IMR-90 (cell line): ENCODE measurements at regions not wholly inside any gene's neighbourhood (a gene's known extent, or its start where the extent isn't known, plus 50 kb on each side); places are given as distances from the start of the nearest gene placed in this dataset.

Source experiments
- ATAC-seq: fragments of 200-7000 bp; cut with Tn5 transposase; 2 replicates; pipeline ENCODE4 v1.9.1; 2020; ENCODE audit warnings: low read depth, mild to moderate bottlenecking, moderate library complexity
- BruUV-seq: library from RNA; stranded (reverse); fragments of 400-500 nt; replicated peaks from 2 replicates; lab custom pipeline; 2021; lab: Mats Ljungman, UMichigan
- CTCF ChIA-PET: fragments of 300-600 bp; formaldehyde crosslinking; extraction: SDS; loops from one replicate; lab custom pipeline; 2021; ENCODE audit warnings: antibody characterized with exemption; lab: Yijun Ruan, JAX
- POLR2A ChIA-PET: fragments of 300-600 bp; sonication (Branson Sonifier 250); formaldehyde crosslinking; loops from one replicate; lab custom pipeline; 2022; ENCODE audit warnings: antibody characterized with exemption; ENCODE audit not compliant: unreplicated experiment; lab: Charles Lee
- DNase-seq: peaks from one replicate; pipeline ENCODE4 v3.0.0; 2013
- H2AFZ ChIP-seq: replicated peaks from 2 replicates; pipeline ENCODE3; 2013; ENCODE audit warnings: low read length, mild to moderate bottlenecking; ENCODE audit not compliant: poor library complexity
- H2AK5ac ChIP-seq: 2 replicates; pipeline ENCODE4 v1.6.1; 2013; ENCODE audit warnings: low read depth, low read length, inconsistent platforms
- H2AK9ac ChIP-seq: replicated peaks from 2 replicates; pipeline ENCODE3; 2013; ENCODE audit warnings: mild to moderate bottlenecking, low read depth, low read length, moderate library complexity; ENCODE audit not compliant: poor library complexity
- H2BK120ac ChIP-seq: 2 replicates; pipeline ENCODE4 v1.6.1; 2013; ENCODE audit warnings: low read depth, low read length, inconsistent platforms
- H2BK15ac ChIP-seq: 3 replicates; pipeline ENCODE4 v1.6.1; 2013; ENCODE audit warnings: low read depth, low read length, inconsistent platforms
- H2BK20ac ChIP-seq: 2 replicates; pipeline ENCODE4 v1.6.1; 2013; ENCODE audit warnings: low read depth, mild to moderate bottlenecking, inconsistent platforms, low read length, moderate library complexity
- H2BK5ac ChIP-seq: 2 replicates; pipeline ENCODE4 v1.6.1; 2013; ENCODE audit warnings: mild to moderate bottlenecking, low read depth, low read length, inconsistent platforms; ENCODE audit not compliant: poor library complexity, severe bottlenecking
- H3K14ac ChIP-seq: replicated peaks from 2 replicates; pipeline ENCODE4 v1.6.1; 2013; ENCODE audit warnings: low read depth, low read length, inconsistent platforms
- H3K18ac ChIP-seq: 2 replicates; pipeline ENCODE4 v1.6.1; 2013; ENCODE audit warnings: low read depth, low read length, control low read depth
- H3K23ac ChIP-seq: 2 replicates; pipeline ENCODE4 v1.6.1; 2013; ENCODE audit warnings: low read depth, low read length, inconsistent platforms
- H3K27ac ChIP-seq: 2 replicates; pipeline ENCODE4 v1.5.1; 2013; ENCODE audit warnings: mild to moderate bottlenecking, control low read depth, low read length; ENCODE audit not compliant: insufficient read depth
- H3K27me3 ChIP-seq: 2 replicates; pipeline ENCODE4 v1.6.1; 2013; ENCODE audit warnings: low read length; ENCODE audit not compliant: control insufficient read depth, insufficient read depth
- H3K36me3 ChIP-seq: 2 replicates; pipeline ENCODE4 v1.6.1; 2013; ENCODE audit warnings: low read length, mixed read lengths; ENCODE audit not compliant: control insufficient read depth, insufficient read depth
- H3K4ac ChIP-seq: 2 replicates; pipeline ENCODE4 v1.6.1; 2013; ENCODE audit warnings: low read depth, low read length, inconsistent platforms
- H3K4me1 ChIP-seq: 2 replicates; pipeline ENCODE4 v1.6.1; 2013; ENCODE audit warnings: low read length, mixed read lengths; ENCODE audit not compliant: control insufficient read depth, insufficient read depth
- H3K4me2 ChIP-seq: 2 replicates; pipeline ENCODE4 v1.6.1; 2013; ENCODE audit warnings: low read depth, mild to moderate bottlenecking, control low read depth, low read length, moderate library complexity
- H3K4me3 ChIP-seq: 2 replicates; pipeline ENCODE4 v1.5.1; 2013; ENCODE audit warnings: low read depth, mild to moderate bottlenecking, control low read depth, low read length, moderate library complexity; ENCODE audit not compliant: insufficient read depth
- H3K56ac ChIP-seq: 2 replicates; pipeline ENCODE4 v1.6.1; 2013; ENCODE audit warnings: low read length, inconsistent platforms; ENCODE audit not compliant: insufficient read depth; ENCODE audit errors: extremely low read depth
- H3K79me1 ChIP-seq, 2 experiments: 2 replicates each; pipeline ENCODE4 v1.6.1; 2013; ENCODE audit warnings: low read length in 2 of 2, inconsistent platforms in 1 of 2, low read depth in 1 of 2
- H3K9ac ChIP-seq: 2 replicates; pipeline ENCODE4 v1.6.1; 2013; ENCODE audit warnings: low read depth, low read length, control low read depth
- H3K9me1 ChIP-seq: 2 replicates; pipeline ENCODE4 v1.6.1; 2013; ENCODE audit warnings: low read length, inconsistent platforms; ENCODE audit not compliant: insufficient read depth
- H3K9me3 ChIP-seq: 2 replicates; pipeline ENCODE4 v1.6.1; 2013; ENCODE audit warnings: low read length; ENCODE audit not compliant: control insufficient read depth, insufficient read depth
- H4K20me1 ChIP-seq: 2 replicates; pipeline ENCODE4 v1.6.1; 2013; ENCODE audit warnings: low read length, inconsistent platforms; ENCODE audit not compliant: insufficient read depth
- H4K5ac ChIP-seq: 2 replicates; pipeline ENCODE4 v1.6.1; 2013; ENCODE audit warnings: mild to moderate bottlenecking, low read depth, low read length, control low read depth
- H4K8ac ChIP-seq, 2 experiments: 2 replicates each; pipeline ENCODE4 v1.6.1; 2013; ENCODE audit warnings: low read depth in 2 of 2, low read length in 2 of 2, control low read depth in 1 of 2, inconsistent platforms in 1 of 2
- H4K91ac ChIP-seq: 2 replicates; pipeline ENCODE4 v1.6.1; 2013; ENCODE audit warnings: low read depth, low read length, inconsistent platforms; ENCODE audit not compliant: insufficient read depth
- BHLHE40 ChIP-seq: fragments of 150-350 bp; IDR thresholded peaks from 2 replicates; pipeline ENCODE4 v1.6.1; 2016; ENCODE audit warnings: mild to moderate bottlenecking, low read depth, low read length
- CEBPB ChIP-seq: IDR thresholded peaks from 2 replicates; pipeline ENCODE4 v1.6.1; 2012; ENCODE audit warnings: low read depth, low read length, improper control_type of control experiment
- FOS ChIP-seq: fragments of 150-350 bp; IDR thresholded peaks from 2 replicates; pipeline ENCODE4 v1.6.1; 2016; ENCODE audit warnings: low read depth, low read length
- NFE2L2 ChIP-seq: fragments of 150-350 bp; IDR thresholded peaks from 2 replicates; pipeline ENCODE4 v1.6.1; 2016; ENCODE audit warnings: low read depth, mild to moderate bottlenecking, low read length
- POLR2A ChIP-seq: IDR thresholded peaks from 2 replicates; pipeline ENCODE4 v1.6.1; 2012; ENCODE audit warnings: mild to moderate bottlenecking, low read depth, low read length
- RAD21 ChIP-seq: IDR thresholded peaks from 2 replicates; pipeline ENCODE4 v1.6.1; 2012; ENCODE audit warnings: low read length, improper control_type of control experiment
- RFX5 ChIP-seq: IDR thresholded peaks from 2 replicates; pipeline ENCODE4 v1.8.0; 2012; ENCODE audit warnings: low read depth, mild to moderate bottlenecking, low read length, moderate library complexity
- SMC3 ChIP-seq: fragments of 150-350 bp; IDR thresholded peaks from 2 replicates; pipeline ENCODE4 v1.6.1; 2016; ENCODE audit warnings: low read depth, mild to moderate bottlenecking, antibody characterized with exemption, low read length, moderate library complexity
- USF2 ChIP-seq: fragments of 150-350 bp; IDR thresholded peaks from 2 replicates; pipeline ENCODE4 v1.6.1; 2017; ENCODE audit warnings: mild to moderate bottlenecking, antibody characterized with exemption, low read length, low read depth
- WGBS, 2 experiments: methylation state at CpG; one replicate each; pipeline versions ENCODE4 v1.1.5 to v1.1.7; 2013; ENCODE audit warnings: missing lambda C conversion rate in 2 of 2; ENCODE audit not compliant: insufficient read length in 1 of 2; ENCODE audit errors: extremely low coverage in 2 of 2; 5-methylcytosine and 5-hydroxymethylcytosine counted together
- dilution Hi-C: fragments of 300-500 bp; cut with HindIII; formaldehyde crosslinking; loops from one replicate; pipeline ENCODE4 v1.14.3; 2018; ENCODE audit warnings: low sequenced_read_pairs; ENCODE audit not compliant: unreplicated experiment
- in situ Hi-C: fragments of 300-500 bp; cut with MboI; formaldehyde crosslinking; loops from 3 replicates; pipeline ENCODE4 v1.14.3; 2019; ENCODE audit warnings: low sequenced_read_pairs, inconsistent platforms, mixed read lengths
- intact Hi-C: fragments of 100-400 bp; cut with micrococcal nuclease; formaldehyde crosslinking; loops from 2 replicates; pipeline ENCODE4 v1.10.0; 2022

- no peak overlapping the region for H3K14ac ChIP-seq
- no peaks in the 10 kb centered on the region for H3K4me1 ChIP-seq
- ChIA-PET POLR2A (no interaction called here), CTCF (no interaction called here)
- no peak overlapping the region for H2BK15ac ChIP-seq
- no peaks in the 10 kb centered on the region for H3K9me3 ChIP-seq
- DNase-seq, result no peak
- H2BK5ac ChIP-seq, result no peak overlapping the region
- no peak overlapping the region for H3K23ac ChIP-seq
- H4K20me1 ChIP-seq, result no peaks in the 10 kb centered on the region
- no peaks in the 10 kb centered on the region for H3K79me1 ChIP-seq
- intact Hi-C loops, result no loop called here
- no peak overlapping the region for H3K4me3 ChIP-seq
- H4K8ac ChIP-seq, result no peak overlapping the region
- in situ Hi-C loops, result no loop called here
- TF ChIP-seq NFE2L2 (no peak), SMC3 (no peak), USF2 (no peak), BHLHE40 (no peak), RFX5 (no peak), RAD21 (no peak), POLR2A (no peak), FOS (no peak), CEBPB (no peak)
- dilution Hi-C loops, result no loop called here
- no peak overlapping the region for H2AK9ac ChIP-seq
- H3K56ac ChIP-seq, result no peak overlapping the region
- no peak overlapping the region for H2AK5ac ChIP-seq
- H2BK120ac ChIP-seq, result no peak overlapping the region
- H3K4me2 ChIP-seq, result no peak overlapping the region
- H2BK20ac ChIP-seq, result no peak overlapping the region
- H3K4ac ChIP-seq, result no peak overlapping the region
- no peaks in the 10 kb centered on the region for H3K27me3 ChIP-seq
- no peaks in the 10 kb centered on the region for H3K9me1 ChIP-seq
- H2AFZ ChIP-seq, result no peak overlapping the region
- no peak overlapping the region for H4K91ac ChIP-seq
- H4K5ac ChIP-seq, result no peak overlapping the region
- no peaks in the 10 kb centered on the region for H3K36me3 ChIP-seq
- no TSS peak for BruUV-seq
- no peak overlapping the region for H3K18ac ChIP-seq
- ATAC-seq, result no peak
- no peak overlapping the region for H3K27ac ChIP-seq
- WGBS, 2 experiments, result 20% methylated on average over 2 of the region's 3 CpGs; no CpG with 5 or more reads in 1 of the 2 experiments
- H3K9ac ChIP-seq, result no peak overlapping the region
Observed at GRCh38 chr4:19010761-19011160, 989.2 kb upstream of the LCORL start.
